Mesendoderm (in vitro differentiated cells): ENCODE measurements at regions not wholly inside any gene's neighbourhood (a gene's known extent, or its start where the extent isn't known, plus 50 kb on each side); places are given as distances from the start of the nearest gene placed in this dataset.

ENCODE experiments used
- DNase-seq: peaks from one replicate; pipeline ENCODE4 v3.0.0; 2013
- H2AK5ac ChIP-seq: 2 replicates; pipeline ENCODE4 v1.6.1; 2013; ENCODE audit warnings: low read length, inconsistent platforms
- H2BK120ac ChIP-seq: 2 replicates; pipeline ENCODE4 v1.6.1; 2013; ENCODE audit warnings: low read depth, mild to moderate bottlenecking, low read length, moderate library complexity, mixed read lengths
- H2BK15ac ChIP-seq: replicated peaks from 2 replicates; pipeline ENCODE4 v1.6.1; 2013; ENCODE audit warnings: low read depth, mild to moderate bottlenecking, moderate library complexity
- H2BK5ac ChIP-seq: 2 replicates; pipeline ENCODE4 v1.6.1; 2013; ENCODE audit warnings: low read length, inconsistent platforms
- H3K18ac ChIP-seq: 2 replicates; pipeline ENCODE4 v1.6.1; 2013; ENCODE audit warnings: mild to moderate bottlenecking, low read length, mixed read lengths
- H3K23ac ChIP-seq: one replicate; pipeline ENCODE4 v1.6.1; 2013; ENCODE audit warnings: low read length
- H3K27ac ChIP-seq: 2 replicates; pipeline ENCODE4 v1.5.1; 2013; ENCODE audit warnings: low read depth, mild to moderate bottlenecking, inconsistent platforms, low read length, moderate library complexity
- H3K27me3 ChIP-seq: 2 replicates; pipeline ENCODE4 v1.6.1; 2013; ENCODE audit warnings: low read length, control low read depth, mild to moderate bottlenecking, inconsistent platforms; ENCODE audit not compliant: insufficient read depth, poor library complexity
- H3K36me3 ChIP-seq: 2 replicates; pipeline ENCODE4 v1.6.1; 2013; ENCODE audit warnings: low read length, inconsistent platforms; ENCODE audit not compliant: control insufficient read depth, insufficient read depth
- H3K4ac ChIP-seq: one replicate; pipeline ENCODE4 v1.6.1; 2013; ENCODE audit warnings: low read depth, mild to moderate bottlenecking, low read length, moderate library complexity
- H3K4me1 ChIP-seq: 2 replicates; pipeline ENCODE4 v1.6.1; 2013; ENCODE audit warnings: low read depth, low read length, inconsistent platforms; ENCODE audit not compliant: control insufficient read depth
- H3K4me2 ChIP-seq: 2 replicates; pipeline ENCODE4 v1.6.1; 2013; ENCODE audit warnings: low read length
- H3K4me3 ChIP-seq: 2 replicates; pipeline ENCODE4 v1.5.1; 2013; ENCODE audit warnings: mild to moderate bottlenecking, low read length
- H3K56ac ChIP-seq: one replicate; pipeline ENCODE4 v1.6.1; 2013; ENCODE audit warnings: low read length
- H3K79me1 ChIP-seq: 2 replicates; pipeline ENCODE4 v1.6.1; 2013; ENCODE audit warnings: low read length, inconsistent platforms
- H3K79me2 ChIP-seq: 2 replicates; pipeline ENCODE4 v1.6.1; 2013; ENCODE audit warnings: mild to moderate bottlenecking, low read length; ENCODE audit not compliant: control insufficient read depth, insufficient read depth
- H3K9ac ChIP-seq: 2 replicates; pipeline ENCODE4 v1.6.1; 2013; ENCODE audit warnings: low read length, inconsistent platforms
- H4K5ac ChIP-seq: one replicate; pipeline ENCODE4 v1.6.1; 2013; ENCODE audit warnings: low read length
- H4K8ac ChIP-seq: one replicate; pipeline ENCODE4 v1.6.1; 2013; ENCODE audit warnings: low read depth, mild to moderate bottlenecking, control low read depth, low read length, moderate library complexity
- WGBS: extraction: QIAGEN DNeasy Blood & Tissue Kit; methylation state at CpG from one replicate; pipeline ENCODE4 v1.1.7; 2013; ENCODE audit warnings: low lambda C conversion rate, missing lambda C conversion rate; ENCODE audit not compliant: insufficient coverage; ENCODE audit errors: extremely low coverage; 5-methylcytosine and 5-hydroxymethylcytosine counted together

GRCh38 chr2:45278365-45279078 lies 269.3 kb upstream of the SIX2 start:
- Histone ChIP-seq H3K36me3 (no peaks in the 10 kb centered on the region), H3K79me1 (no peaks in the 10 kb centered on the region), H3K4me1 (no peaks in the 10 kb centered on the region), H3K4me2 (no peak overlapping the region), H2BK120ac (no peak overlapping the region), H3K4ac (no peak overlapping the region), H3K79me2 (no peaks in the 10 kb centered on the region), H4K8ac (no peak overlapping the region), H3K4me3 (no peak overlapping the region), H4K5ac (no peak overlapping the region), H3K9ac (no peak overlapping the region), H3K56ac (no peak overlapping the region), H3K18ac (no peak overlapping the region), H2AK5ac (no peak overlapping the region), H2BK5ac (no peak overlapping the region), H2BK15ac (no peak overlapping the region), H3K27me3 (no peaks in the 10 kb centered on the region), H3K23ac (no peak overlapping the region), H3K27ac (no peak overlapping the region)
- WGBS = no CpG with 5 or more reads among the region's 9 CpGs
- no peak for DNase-seq

GRCh38 chr2:45276914-45277313 lies 267.7 kb upstream of the SIX2 start:
- Histone ChIP-seq H2BK5ac (no peak overlapping the region), H3K36me3 (no peaks in the 10 kb centered on the region), H3K27ac (no peak overlapping the region), H3K27me3 (no peaks in the 10 kb centered on the region), H4K8ac (no peak overlapping the region), H2BK120ac (no peak overlapping the region), H3K4me1 (no peaks in the 10 kb centered on the region), H3K79me2 (no peaks in the 10 kb centered on the region), H3K4me2 (no peak overlapping the region), H2BK15ac (no peak overlapping the region), H3K56ac (no peak overlapping the region), H3K4ac (no peak overlapping the region), H3K18ac (no peak overlapping the region), H4K5ac (no peak overlapping the region), H3K79me1 (no peaks in the 10 kb centered on the region), H3K9ac (no peak overlapping the region), H3K4me3 (no peak overlapping the region), H3K23ac (no peak overlapping the region), H2AK5ac (no peak overlapping the region)
- WGBS = no CpG with 5 or more reads among the region's 4 CpGs
- DNase-seq = no peak

- no peaks in the 10 kb centered on the region for H3K79me1 ChIP-seq
- no peak overlapping the region for H3K4ac ChIP-seq
- H2BK15ac ChIP-seq = no peak overlapping the region
- H2BK120ac ChIP-seq = no peak overlapping the region
- H3K4me1 ChIP-seq = no peaks in the 10 kb centered on the region
- no peaks in the 10 kb centered on the region for H3K27me3 ChIP-seq
- no peak overlapping the region for H3K9ac ChIP-seq
- H2BK5ac ChIP-seq = no peak overlapping the region
- H2AK5ac ChIP-seq = no peak overlapping the region
- no peak overlapping the region for H4K5ac ChIP-seq
- no CpG with 5 or more reads among the region's 1 CpG for WGBS
- no peak overlapping the region for H3K23ac ChIP-seq
- no peak overlapping the region for H3K4me2 ChIP-seq
- H3K36me3 ChIP-seq = no peaks in the 10 kb centered on the region
- H3K18ac ChIP-seq = no peak overlapping the region
- H3K4me3 ChIP-seq = no peak overlapping the region
- no peaks in the 10 kb centered on the region for H3K79me2 ChIP-seq
- H3K27ac ChIP-seq = no peak overlapping the region
- H3K56ac ChIP-seq = no peak overlapping the region
- H4K8ac ChIP-seq = no peak overlapping the region
- no peak for DNase-seq
Observed at GRCh38 chr2:45275806-45276205, 266.6 kb upstream of the SIX2 start.

GRCh38 chr2:45275242-45275805 lies 266.1 kb upstream of the SIX2 start:
- no peak overlapping the region for H4K5ac ChIP-seq
- no CpG with 5 or more reads among the region's 4 CpGs for WGBS
- no peak overlapping the region for H2BK120ac ChIP-seq
- no peaks in the 10 kb centered on the region for H3K4me1 ChIP-seq
- H3K27ac ChIP-seq = no peak overlapping the region
- no peaks in the 10 kb centered on the region for H3K79me1 ChIP-seq
- H3K4me3 ChIP-seq = no peak overlapping the region
- H2BK15ac ChIP-seq = no peak overlapping the region
- H4K8ac ChIP-seq = no peak overlapping the region
- H3K18ac ChIP-seq = no peak overlapping the region
- no peak overlapping the region for H3K56ac ChIP-seq
- no peak overlapping the region for H3K9ac ChIP-seq
- H3K27me3 ChIP-seq = no peaks in the 10 kb centered on the region
- H3K79me2 ChIP-seq = no peaks in the 10 kb centered on the region
- peak; percentile 60 for DNase-seq
- no peak overlapping the region for H3K4ac ChIP-seq
- H2AK5ac ChIP-seq = no peak overlapping the region
- H3K4me2 ChIP-seq = no peak overlapping the region
- no peak overlapping the region for H3K23ac ChIP-seq
- no peak overlapping the region for H2BK5ac ChIP-seq
- no peaks in the 10 kb centered on the region for H3K36me3 ChIP-seq

GRCh38 chr2:45274250-45274926 lies 265.1 kb upstream of the SIX2 start:
- WGBS = no CpG with 5 or more reads among the region's 8 CpGs
- no peaks in the 10 kb centered on the region for H3K27me3 ChIP-seq
- no peak overlapping the region for H3K9ac ChIP-seq
- H3K4me1 ChIP-seq = no peaks in the 10 kb centered on the region
- no peaks in the 10 kb centered on the region for H3K79me2 ChIP-seq
- no peak overlapping the region for H2BK5ac ChIP-seq
- H3K18ac ChIP-seq = no peak overlapping the region
- no peak overlapping the region for H2BK15ac ChIP-seq
- no peak overlapping the region for H3K4me2 ChIP-seq
- DNase-seq = no peak
- H3K56ac ChIP-seq = no peak overlapping the region
- H3K4me3 ChIP-seq = no peak overlapping the region
- no peak overlapping the region for H2BK120ac ChIP-seq
- no peak overlapping the region for H2AK5ac ChIP-seq
- no peak overlapping the region for H4K8ac ChIP-seq
- H4K5ac ChIP-seq = no peak overlapping the region
- no peak overlapping the region for H3K23ac ChIP-seq
- H3K27ac ChIP-seq = peak overlapping the region; percentile 36
- H3K4ac ChIP-seq = no peak overlapping the region
- H3K36me3 ChIP-seq = no peaks in the 10 kb centered on the region
- no peaks in the 10 kb centered on the region for H3K79me1 ChIP-seq
